ENCODE measurements at regions not wholly inside any gene's neighbourhood (a gene's known extent, or its start where the extent isn't known, plus 50 kb on each side); places are given as distances from the start of the nearest gene placed in this dataset.
"Not testable (repeated sequence)": the region's sequence is repeated elsewhere in the genome, so short reads cannot be mapped to it uniquely, and the experiment has no call there.

DNA sequence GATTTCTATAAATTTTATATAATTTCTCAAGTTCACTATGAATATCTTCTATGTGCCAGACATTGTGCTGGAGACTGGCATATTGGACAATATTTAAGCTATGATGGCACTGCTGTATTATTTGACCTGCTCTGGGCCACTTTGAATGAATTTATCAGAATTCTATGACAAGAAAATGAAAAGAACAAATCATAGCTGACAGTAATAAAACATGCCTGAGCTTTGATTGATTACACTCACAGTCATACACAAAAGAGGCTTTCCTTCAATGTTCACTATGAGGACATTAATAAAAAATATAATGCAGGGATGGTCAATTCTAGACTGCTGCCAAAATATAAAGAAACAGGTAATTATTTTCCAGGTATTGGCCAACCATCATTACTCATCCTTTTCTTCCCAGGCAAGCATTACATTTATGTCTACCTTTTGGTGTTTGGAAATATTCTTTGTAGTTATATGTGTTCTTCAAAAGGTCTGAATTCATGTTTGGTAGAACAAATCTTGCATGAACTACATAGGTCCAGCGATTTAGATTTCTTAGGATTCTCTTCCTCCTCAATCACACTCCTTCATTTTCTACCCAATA is 81.0 kb upstream of the ALCAM start:
- no peak for ATAC-seq (ENCODE audit: insufficient number of reproducible peaks, low FRiP score, low read depth)
- no peak overlapping the region for H3K4me3 ChIP-seq
- no peaks in the 10 kb centered on the region for H3K9me3 ChIP-seq
- H3K27me3 ChIP-seq (replicated peaks; ENCODE audit: insufficient read depth): no peaks in the 10 kb centered on the region
- TF ChIP-seq, protein P1, sequence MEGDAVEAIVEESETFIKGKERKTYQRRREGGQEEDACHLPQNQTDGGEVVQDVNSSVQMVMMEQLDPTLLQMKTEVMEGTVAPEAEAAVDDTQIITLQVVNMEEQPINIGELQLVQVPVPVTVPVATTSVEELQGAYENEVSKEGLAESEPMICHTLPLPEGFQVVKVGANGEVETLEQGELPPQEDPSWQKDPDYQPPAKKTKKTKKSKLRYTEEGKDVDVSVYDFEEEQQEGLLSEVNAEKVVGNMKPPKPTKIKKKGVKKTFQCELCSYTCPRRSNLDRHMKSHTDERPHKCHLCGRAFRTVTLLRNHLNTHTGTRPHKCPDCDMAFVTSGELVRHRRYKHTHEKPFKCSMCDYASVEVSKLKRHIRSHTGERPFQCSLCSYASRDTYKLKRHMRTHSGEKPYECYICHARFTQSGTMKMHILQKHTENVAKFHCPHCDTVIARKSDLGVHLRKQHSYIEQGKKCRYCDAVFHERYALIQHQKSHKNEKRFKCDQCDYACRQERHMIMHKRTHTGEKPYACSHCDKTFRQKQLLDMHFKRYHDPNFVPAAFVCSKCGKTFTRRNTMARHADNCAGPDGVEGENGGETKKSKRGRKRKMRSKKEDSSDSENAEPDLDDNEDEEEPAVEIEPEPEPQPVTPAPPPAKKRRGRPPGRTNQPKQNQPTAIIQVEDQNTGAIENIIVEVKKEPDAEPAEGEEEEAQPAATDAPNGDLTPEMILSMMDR (IDR thresholded peaks at IDR 0.05): no peak
- DNase-seq (ENCODE audit: low spot score): no peak
- no peak overlapping the region for H3K27ac ChIP-seq
- H3K36me3 ChIP-seq: no peaks in the 10 kb centered on the region
- H3K4me1 ChIP-seq (ENCODE audit: control insufficient read depth in 1 of 2, low read depth in 2 of 2): no peaks in the 10 kb centered on the region

DNA sequence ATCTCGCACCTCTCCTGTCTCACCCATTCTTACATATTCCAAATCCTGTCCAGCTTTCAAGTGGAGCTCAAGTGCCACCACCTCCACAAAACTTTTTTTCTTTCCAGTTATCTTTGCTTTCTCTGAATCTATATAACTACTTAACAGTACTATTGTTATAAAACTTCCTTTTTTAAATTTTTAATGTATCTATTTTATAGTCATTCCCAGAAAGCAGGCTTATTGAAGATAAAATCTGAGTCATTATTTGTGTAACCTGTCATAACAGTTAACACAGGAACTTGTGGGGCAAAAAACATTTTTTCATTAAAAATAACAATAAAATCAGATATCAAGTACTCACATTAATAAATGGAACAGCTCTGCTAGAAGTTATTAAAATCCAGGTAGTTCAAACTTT is 73.3 kb upstream of the ALCAM start:
- no peaks in the 10 kb centered on the region for H3K27me3 ChIP-seq (replicated peaks; ENCODE audit: insufficient read depth)
- H3K9me3 ChIP-seq: no peaks in the 10 kb centered on the region
- H3K4me3 ChIP-seq: no peak overlapping the region
- no peak overlapping the region for H3K27ac ChIP-seq
- H3K4me1 ChIP-seq (ENCODE audit: control insufficient read depth in 1 of 2, low read depth in 2 of 2): no peaks in the 10 kb centered on the region
- TF ChIP-seq, protein P1 (IDR thresholded peaks at IDR 0.05): no peak
- H3K36me3 ChIP-seq: no peaks in the 10 kb centered on the region
- DNase-seq (ENCODE audit: low spot score) (no peak), ATAC-seq (ENCODE audit: insufficient number of reproducible peaks, low FRiP score, low read depth) (no peak)

DNA sequence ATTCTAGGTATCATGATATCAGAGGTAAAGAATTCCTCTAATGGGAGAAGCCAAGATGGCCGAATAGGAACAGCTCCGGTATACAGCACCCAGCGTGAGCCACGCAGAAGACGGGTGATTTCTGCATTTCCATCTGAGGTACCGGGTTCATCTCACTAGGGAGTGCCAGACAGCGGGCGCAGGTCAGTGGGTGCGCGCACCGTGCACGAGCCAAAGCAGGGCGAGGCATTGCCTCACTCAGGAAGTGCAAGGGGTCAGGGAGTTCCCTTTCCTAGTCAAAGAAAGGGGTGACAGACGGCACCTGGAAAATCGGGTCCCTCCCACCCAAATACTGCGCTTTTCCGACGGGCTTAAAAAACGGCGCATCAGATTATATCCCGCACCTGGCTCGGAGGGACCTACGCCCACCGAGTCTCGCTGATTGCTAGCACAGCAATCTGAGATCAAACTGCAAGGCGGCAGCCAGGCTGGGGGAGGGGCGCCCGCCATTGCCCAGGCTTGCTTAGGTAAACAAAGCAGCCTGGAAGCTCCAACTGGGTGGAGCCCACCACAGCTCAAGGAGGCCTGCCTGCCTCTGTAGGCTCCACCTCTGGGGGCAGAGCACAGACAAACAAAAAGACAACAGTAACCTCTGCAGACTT is 70.4 kb upstream of the ALCAM start:
- H3K4me3 ChIP-seq; H3K27me3 ChIP-seq (replicated peaks; ENCODE audit: insufficient read depth); H3K27ac ChIP-seq; H3K4me1 ChIP-seq (ENCODE audit: control insufficient read depth in 1 of 2, low read depth in 2 of 2); H3K36me3 ChIP-seq; ATAC-seq (ENCODE audit: insufficient number of reproducible peaks, low FRiP score, low read depth); DNase-seq (ENCODE audit: low spot score); H3K9me3 ChIP-seq: not testable (repeated sequence)

DNA sequence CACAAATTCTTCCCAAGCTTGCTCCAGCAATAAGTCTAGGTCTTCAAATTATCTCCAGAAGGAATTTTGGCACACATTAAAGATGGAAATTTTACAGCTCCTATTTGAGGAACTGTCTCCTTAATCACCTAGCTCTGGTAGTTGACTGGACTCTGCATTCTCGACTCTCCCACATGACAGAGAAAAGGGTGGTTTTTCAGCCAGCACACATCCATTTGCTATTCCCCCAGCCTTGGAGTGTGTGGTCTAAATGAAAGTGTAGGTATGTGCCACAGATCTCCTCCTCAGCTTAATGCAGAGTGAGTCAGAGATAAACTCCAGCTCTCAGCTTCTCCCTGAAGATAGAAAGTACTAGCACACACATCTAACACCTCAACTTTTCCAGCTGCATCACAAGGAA is 62.2 kb upstream of the ALCAM start:
- Histone ChIP-seq H3K4me3 (no peak overlapping the region), H3K36me3 (no peaks in the 10 kb centered on the region), H3K27ac (no peak overlapping the region), H3K9me3 (peaks cover 27% of the 10 kb centered on the region), H3K27me3 (replicated peaks; ENCODE audit: insufficient read depth) (no peaks in the 10 kb centered on the region), H3K4me1 (ENCODE audit: control insufficient read depth in 1 of 2, low read depth in 2 of 2) (no peaks in the 10 kb centered on the region)
- TF ChIP-seq, protein P1 (IDR thresholded peaks at IDR 0.05): no peak
- DNase-seq (ENCODE audit: low spot score): no peak
- no peak for ATAC-seq (ENCODE audit: insufficient number of reproducible peaks, low FRiP score, low read depth)

DNA sequence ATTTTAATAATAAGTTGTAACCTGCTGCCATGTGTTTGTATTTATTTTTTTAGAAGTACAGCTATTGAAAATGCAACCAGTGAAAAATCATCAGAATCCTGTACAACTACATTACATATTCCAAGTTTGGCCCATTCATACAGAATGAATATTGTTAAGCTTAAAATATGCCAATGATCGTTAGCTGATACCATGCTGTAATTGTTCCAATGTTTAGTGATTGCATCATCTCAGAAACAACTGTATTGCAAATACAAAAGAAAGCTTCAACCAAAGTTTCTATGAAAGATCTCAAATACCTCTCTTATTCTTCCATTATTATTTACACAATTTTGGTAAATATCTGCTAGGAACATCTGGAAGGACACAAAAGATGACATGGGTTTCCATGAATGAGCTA is 51.6 kb upstream of the ALCAM start:
- ATAC-seq (ENCODE audit: insufficient number of reproducible peaks, low FRiP score, low read depth): no peak

More for the DNA sequence above, 51.6 kb upstream of the ALCAM start:
- H3K4me3 ChIP-seq: no peak overlapping the region
- H3K27me3 ChIP-seq (replicated peaks; ENCODE audit: insufficient read depth): no peaks in the 10 kb centered on the region
- no peaks in the 10 kb centered on the region for H3K36me3 ChIP-seq
- no peaks in the 10 kb centered on the region for H3K9me3 ChIP-seq
- no peaks in the 10 kb centered on the region for H3K4me1 ChIP-seq (ENCODE audit: control insufficient read depth in 1 of 2, low read depth in 2 of 2)
- no peak for DNase-seq (ENCODE audit: low spot score)
- no peak overlapping the region for H3K27ac ChIP-seq
- TF ChIP-seq, protein P1 (IDR thresholded peaks at IDR 0.05): no peak

Measured in thoracic aorta (tissue), 2 donors.